Suppressor macrophage treated with lipopolysaccharide for 1 hour (primary cell): ENCODE measurements at regions not wholly inside any gene's neighbourhood (a gene's known extent, or its start where the extent isn't known, plus 50 kb on each side); places are given as distances from the start of the nearest gene placed in this dataset.
"Not testable (repeated sequence)": the region's sequence is repeated elsewhere in the genome, so short reads cannot be mapped to it uniquely, and the experiment has no call there.

Experiments used
- DNase-seq, 3 donors: peaks; one replicate each; pipeline ENCODE4 v3.0.0-alpha.2; 2020 to 2022

DNA sequence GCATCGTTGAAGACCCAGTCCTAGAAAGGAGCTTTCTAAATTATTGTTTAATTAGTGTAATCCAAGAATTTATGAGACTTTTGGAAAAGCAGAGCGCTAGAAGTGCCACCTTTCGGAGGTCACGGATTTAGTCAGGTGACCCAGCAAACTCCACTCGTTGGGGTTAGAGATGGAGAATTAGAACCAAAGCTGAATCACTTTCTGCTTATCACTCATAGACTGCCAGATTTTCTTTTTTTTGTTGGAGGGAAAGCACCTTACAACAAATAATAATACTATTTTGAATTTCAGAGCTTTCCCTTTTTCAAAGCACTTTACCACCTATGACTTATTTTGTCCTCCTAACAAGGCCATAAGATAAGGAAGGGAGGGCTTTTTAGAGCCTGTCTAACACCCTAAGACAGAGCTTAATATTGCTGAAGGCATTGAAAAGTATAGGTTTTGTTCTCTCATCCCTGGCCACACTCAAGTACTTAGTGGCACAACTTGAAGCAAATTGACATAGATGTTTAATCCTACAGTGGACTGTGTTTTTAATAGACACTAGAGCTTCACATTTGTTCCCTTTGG lies 223.2 kb upstream of the PLGLB2 start:
- DNase-seq: not testable (repeated sequence)

DNA sequence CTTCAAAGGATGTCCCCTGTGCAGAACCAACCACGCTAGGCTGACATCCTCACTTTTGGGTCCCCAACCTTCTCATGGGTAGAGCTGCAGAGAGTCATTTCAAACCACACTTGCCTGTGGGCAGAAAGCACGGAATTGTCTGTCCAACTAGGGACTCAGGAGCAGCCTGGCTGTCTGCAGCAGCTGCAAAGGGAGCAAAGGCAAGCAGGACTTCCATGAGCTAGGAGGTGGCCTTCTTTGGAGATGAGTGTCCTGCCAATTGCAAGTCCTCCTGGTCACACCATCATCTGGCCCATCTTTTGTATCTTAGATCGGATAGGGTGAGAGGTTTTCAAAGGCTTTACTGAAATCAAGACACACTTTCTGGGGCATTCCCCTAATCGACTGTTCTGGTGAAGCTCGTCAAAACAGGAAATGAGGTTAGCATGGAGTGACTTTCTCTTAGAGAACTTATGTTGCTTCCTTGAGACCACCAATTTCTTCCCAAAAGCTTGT lies 222.3 kb upstream of the PLGLB2 start:
- DNase-seq: not testable (repeated sequence)

DNA sequence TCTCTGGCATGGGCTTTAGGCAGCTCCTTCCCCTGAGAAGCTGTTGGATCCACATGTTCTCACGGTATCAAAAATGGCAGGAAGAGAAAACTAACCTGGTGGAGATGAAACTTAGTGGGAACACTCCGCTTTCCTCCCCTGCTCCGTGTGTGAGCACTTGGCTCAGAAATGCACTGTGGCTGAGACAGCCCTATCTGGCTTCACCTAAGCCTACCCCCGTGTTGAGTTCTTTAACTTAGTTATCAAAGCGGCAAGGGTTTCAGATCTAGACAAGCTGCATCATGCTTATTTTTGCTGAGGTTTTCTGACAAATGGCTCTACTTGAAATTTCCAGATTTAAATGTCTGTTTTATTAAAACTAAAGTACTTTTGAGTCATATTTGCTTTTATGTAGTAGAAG lies 221.6 kb upstream of the PLGLB2 start:
- not testable (repeated sequence) for DNase-seq

DNA sequence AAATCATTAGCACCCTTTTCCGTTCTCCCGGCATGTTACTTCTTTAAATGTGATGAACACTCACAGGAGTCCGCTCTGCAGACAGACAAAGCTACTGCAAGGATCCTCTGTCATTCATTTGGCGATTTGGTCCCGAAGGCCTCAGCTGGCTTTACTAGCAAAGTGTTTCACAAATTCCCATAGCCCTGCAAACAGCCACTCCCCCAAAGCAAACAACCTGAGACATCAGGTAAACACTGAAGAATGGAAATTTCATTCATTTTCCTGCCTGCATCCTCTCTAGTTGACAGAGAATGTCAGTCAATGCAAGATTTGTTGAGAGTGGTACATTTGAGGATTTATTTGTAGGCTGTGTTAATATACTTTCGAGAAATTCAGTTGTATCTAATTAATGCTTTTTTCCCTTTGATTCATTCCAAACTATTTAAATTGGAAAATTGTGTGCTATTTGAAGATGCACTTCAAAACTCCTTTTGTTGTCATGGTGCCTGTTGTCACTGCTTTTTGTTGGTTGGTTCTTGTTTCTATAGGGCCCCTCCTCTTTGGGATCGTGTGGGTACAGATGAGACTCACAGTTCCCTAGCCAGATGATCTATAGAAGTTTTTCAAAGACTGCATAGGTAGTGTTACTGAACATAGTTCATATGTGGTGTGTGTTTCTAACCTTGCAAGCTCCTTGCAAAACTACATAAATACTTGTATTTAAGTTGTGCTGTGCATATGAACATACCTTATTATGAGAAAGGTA lies 215.7 kb upstream of the PLGLB2 start:
- DNase-seq: peak in 1 of 3 donors; percentile 7

DNA sequence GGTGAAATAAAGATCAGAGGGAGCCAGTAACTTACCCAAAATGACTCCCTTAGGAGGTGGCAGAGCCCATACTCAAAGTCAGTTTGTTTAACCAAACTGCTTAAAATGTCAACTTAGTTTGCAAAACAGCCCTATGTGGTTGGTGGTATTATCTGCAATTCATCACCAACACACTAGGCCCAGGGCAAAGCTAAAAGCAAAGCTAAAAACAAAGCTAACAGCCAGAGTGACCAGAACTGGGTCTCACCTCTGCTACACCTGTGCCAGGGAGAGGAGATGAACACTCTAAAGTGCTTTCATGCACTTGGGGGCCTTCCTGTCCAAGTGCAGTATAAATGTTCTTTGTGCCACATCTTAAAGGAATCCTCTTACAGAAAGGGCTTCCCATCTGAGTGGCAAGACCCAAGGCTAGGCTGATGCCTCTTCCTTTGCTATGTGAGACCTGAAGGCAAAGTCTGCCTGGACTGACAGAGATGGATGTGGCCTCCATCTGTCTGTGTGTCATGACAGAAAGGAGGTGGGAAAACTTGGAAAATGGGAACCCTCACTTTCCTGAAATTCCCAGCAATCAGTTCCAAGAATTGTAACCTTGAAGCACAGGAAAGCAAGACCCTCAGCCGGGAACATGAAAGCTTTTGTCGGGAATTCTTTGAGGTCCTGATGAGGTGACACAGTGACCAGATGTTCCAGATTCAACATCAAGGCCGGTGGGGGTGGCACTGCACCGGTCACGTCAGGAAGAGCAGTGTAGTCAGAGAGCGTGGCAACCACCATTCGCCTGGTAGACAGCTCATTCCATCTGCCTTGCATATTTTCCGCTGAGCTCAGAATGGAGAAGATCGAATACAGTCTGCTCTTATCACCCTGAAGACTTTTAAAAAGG lies 214.3 kb upstream of the PLGLB2 start:
- peak; percentile 76 to 90 (median 82) for DNase-seq

DNA sequence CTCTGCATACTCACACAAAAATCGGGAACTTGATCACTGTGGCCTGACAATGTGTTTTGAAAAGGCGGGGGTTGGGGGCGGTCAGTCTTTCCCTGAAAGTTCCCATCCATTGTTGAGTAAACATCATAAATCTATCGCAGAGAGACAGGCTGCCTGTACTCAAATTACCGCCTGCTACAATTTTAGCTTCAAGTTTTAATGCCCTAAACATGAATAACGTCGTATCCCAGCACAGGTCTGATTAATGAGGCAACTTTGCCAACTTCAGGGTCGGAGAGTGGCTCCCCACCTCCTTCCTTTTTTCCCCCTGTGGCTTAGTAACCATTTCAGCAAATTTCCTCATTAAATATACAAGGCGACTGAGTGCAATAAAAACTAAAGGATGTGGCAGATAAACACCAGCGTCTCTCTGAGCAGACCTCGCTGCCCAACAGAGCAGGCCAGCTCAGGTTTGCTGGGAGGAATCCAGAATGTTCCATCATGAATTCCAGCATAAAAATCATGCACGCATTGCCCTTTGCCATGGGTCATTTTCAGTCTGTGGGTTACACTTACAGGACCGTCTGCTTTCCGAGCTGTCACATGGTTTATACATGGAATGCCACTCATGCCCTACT lies 213.5 kb upstream of the PLGLB2 start:
- not testable (repeated sequence) for DNase-seq

DNA sequence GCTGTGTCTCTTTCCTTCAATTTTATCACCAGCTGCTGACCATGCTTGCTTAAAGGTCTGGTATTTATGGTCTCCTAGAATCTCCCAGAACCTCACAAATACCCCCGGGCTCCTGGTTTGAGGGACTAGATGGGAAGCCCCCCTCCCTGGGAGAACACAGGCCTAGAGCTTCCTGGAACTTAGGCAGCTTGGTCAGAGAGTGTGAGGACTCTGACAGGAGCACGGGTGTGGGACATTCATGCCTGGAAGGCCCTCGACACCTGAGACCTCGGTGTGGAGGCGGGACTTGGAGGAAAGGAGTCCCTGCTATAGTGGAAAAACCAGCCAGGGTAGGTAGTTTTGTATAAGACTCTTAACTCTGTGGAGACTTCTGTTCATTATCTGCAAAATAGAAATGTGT lies 211.5 kb upstream of the PLGLB2 start:
- not testable (repeated sequence) for DNase-seq

DNA sequence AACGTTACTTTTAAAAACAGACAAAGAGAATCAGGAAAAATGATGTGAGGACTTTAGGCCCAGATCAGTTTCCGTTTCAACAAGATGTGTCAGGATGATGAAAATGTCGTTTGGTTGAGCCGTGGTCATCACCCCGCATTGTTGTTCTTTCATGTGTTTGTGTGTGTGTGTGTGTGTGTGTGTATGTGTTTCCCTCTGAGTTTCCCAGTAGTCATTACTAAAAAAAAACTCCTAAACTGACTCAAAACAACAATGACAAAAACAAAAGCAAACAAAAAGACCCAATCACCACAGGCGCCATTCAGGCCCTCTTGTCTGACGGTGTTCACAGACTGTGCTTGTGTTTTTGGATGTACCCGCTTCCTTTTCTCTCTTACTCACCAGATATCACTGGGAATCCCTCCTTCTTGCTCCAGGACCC lies 210.6 kb upstream of the PLGLB2 start:
- peak; percentile 56 to 77 (median 58) for DNase-seq

DNA sequence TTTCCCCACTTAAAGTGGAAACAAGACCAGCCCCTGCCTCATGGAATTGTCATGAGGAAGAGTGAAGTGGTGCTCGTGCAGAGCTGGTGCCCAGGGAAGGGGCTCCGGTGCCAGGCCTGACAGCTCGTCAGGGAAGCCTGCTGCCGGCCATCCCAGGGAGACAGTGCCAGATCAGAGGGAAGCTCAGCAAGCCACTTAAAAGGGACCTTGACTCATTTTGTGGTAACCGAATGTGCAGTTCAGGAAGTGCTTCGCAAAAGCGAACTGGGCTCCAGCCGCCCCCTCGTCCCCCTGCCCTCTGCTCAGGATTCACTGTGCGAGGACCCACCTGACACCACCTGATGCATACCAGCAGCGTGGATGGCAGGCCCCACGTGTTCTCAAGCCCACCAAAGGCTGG lies 209.6 kb upstream of the PLGLB2 start:
- DNase-seq: not testable (repeated sequence)

DNA sequence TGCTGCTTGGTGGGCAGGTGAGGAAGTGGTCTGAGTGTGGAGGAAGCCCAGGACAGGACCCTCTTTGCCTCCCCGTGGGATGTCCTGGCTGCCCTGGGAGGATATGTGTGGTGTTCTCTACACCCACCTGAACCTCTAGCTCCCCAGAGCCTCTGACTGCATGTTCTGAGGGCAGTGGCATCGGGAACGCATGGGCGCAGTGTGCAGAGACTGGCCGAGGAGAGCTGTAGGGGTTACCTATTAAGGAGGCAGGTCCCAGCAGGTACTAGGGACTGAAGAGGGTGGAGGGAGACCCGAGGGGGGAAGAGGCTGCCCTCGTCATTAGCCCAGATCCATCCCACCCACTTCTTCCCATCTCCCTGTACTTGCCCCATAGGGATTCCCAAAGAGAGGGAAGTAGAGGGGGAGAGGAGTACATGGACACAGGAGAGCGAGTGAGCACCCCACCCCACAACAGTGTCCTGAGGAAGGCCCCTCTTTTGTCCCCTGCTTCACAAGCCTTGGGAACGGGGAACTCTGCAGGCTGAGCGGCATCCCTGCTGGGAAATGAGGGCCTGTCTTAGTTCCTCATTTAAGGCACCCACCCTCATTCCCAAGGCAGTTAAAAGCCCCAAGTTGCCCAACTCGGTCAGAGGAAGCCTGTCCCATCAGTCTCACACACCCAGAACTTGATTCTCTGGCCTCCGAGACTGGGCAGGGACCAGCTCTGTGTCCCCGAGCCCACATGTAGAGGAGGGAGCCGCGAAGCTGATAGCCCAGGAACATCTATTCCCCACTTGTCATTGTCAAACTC lies 208.5 kb upstream of the PLGLB2 start:
- DNase-seq: peak; percentile 67 to 90 (median 83)

DNA sequence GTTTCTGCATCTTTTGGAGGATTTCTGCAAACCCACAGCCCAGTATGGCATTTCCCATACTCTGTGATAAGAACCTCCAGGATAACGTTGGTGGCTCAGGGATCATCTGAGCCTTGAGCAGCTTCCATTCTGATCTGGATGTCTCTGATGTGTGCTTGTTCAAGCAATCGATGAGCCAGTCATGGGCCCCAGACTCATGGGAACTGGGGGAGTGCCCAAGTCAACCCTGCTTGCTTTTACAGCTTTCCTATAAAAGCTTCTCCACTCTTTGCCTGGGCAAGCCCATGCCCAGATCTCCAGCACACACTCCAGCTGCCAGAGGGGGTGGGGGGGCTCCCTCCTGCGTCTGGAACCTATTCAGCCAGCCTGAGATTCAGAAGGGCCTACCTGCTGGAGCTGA lies 207.6 kb upstream of the PLGLB2 start:
- peak in 2 of 3 donors; percentile 33 to 41 for DNase-seq

DNA sequence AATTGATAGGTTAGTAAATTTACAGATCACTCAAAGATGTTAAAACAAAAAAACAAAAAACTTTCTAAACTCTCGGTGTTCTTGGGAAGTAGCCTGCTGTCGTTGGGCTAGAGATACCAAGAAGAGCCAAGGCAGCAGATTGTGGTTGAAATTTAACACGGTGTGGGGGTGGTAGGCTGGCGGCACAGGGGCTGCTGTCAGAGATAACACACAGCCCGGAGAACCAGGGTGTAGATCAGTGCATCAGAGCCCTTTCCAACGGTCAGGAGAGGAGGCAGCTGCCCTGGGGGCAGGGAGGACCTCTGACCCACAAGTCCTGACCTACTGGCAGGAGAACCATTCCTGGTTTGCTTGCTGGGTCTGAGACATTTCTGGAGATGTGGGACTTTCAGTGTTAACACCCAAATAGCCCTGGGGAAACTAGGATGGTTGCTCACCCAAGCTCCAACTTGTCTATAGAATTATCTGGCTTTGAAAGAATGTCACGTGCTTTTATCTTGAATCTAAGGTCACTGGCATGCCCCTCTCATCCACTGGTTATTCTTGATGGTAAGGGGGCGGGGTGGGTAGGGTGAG lies 205.2 kb upstream of the PLGLB2 start:
- not testable (repeated sequence) for DNase-seq

DNA sequence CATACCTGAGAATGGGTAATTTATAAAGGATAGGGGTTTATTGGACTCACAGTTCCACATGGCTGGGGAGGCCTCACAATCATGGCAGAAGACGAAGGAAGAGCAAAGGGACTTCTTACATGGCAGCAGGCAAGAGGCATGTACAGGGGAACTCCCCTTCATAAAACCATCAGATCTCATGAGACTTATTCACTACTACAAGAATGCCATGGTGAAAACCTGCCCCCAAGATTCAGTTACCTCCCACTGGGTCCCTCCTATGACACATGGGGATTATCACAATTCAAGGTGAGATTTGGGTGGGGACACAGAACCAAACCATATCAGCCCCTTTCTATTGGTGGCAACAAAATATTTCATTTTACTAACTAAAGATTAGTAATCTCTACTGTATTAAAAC lies 204.1 kb upstream of the PLGLB2 start:
- not testable (repeated sequence) for DNase-seq

DNA sequence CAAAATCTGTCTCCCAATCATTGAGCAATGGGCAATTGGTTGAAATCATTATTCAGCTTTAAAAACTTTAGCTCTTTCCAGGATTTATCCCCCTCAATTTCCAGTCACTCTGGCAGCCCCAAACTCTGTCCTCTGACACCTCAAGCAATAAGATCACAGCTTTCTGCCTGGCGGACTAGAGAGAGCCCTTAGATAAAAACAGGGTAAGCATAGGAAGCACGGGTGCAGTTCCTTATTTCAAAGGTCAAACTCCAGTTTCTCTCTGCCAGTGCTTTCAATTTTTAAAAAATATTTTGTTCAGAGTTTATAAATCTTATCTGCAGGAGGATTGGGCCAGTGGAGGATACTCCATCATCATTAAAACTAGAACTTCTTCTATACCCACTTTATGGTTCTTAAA lies 200.8 kb upstream of the PLGLB2 start:
- DNase-seq: peak in 2 of 3 donors; percentile 8 to 18

DNA sequence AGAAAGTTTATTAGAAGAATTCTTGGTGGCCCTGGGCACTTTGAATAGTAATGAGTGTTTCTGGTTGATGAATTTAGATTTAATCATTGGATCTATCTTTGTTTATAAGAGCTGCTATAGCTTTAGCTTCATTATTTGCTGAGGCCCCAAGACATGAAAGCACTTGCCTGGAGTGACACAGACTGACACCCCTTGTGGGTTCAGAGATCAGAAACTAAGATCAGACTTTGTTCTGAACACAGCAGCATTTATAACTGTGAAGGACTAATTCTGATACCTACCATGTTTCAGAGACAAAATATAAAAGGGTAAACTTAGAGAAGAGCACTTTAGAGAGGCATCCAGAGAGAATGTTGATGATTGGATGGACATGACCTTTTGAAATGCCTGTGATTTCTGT lies 199.9 kb upstream of the PLGLB2 start:
- not testable (repeated sequence) for DNase-seq

DNA sequence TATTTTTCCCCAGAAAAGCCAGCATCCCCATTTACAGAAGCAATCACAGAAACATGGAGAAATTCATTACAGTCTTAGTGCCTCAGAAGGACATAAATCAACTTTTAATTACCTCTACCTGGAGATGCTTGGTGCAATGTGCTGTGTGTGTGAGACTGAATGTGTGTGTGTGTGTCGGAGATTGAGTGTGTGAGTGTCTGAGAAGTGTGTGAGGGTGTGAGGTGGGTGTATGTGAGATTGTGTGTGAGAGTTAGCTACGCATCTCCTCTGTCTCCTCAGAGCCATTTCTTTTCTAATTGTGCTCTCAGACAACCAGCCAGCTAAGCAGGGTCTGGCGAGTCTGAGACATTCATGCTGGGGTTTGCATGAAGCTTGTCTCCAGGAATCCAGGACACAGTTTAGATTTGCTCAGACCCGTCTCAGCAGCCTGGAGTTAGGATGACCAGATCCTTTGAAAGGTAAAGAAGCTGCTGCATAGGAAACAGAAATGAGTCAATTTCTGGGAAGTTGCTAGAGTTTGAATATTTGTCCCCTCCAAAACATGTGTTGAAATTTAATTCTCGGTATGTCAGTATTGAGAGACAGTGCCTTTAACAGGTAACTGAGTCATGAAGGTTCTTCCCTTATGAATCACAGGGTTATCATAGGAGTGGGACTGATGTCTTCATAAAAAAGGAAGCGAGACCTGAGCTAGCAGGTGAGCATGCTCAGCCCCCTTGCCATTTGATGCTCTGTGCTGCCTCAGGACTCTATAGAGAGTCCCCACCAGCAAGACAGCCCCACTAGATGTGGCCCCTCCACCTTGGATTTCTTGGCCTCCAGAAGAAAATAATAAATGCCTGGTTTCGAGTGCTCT lies 199.0 kb upstream of the PLGLB2 start:
- not testable (repeated sequence) for DNase-seq

DNA sequence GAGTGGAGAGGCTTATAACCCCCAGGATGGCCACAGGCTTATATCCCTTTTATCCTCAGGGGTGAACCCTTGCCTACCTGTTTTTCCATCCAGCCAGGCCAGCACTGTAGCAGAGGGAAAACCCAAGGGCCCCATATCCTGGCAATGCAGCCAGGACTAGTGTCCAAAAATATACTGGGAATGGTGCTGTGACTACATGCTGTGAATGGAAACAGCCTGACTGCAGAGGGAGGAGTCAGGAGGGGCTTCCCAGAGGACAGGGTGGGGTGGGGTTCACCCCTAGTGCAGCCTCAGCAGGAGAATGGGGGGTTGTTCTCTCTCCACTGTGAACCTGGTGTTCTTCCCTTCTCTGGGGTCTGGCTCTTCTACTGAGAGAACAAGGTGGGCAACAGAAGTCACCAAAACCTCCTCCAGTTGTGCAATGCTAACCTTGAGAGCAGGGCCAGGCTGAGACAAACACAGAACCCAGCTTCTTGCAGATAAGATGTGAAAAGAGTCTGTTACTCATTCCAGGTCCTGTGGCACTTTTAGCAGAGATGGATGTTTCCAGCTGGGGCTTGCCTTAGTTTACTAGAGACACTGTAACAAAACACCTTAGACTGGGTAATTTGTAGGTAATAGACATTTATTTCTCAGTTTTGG lies 198.2 kb upstream of the PLGLB2 start:
- not testable (repeated sequence) for DNase-seq

DNA sequence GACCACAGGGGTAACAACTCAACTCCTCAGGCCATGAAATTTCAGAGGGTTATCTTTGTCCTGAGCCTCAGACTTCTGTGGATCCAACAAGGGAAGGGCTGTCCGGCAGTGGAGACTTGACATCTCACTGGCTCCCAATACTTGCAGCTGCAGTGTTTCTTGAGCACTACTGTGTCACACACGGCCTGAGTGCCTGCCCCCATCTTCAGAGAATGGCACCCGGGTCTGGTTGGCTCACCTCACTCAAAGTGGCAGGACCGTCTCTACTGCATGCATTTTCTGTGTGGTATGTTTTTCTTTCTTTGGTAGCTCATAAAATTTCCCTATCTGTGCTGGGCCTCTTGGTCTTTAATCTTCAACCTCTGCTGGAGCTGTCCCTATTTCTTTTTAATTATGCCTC lies 193.2 kb upstream of the PLGLB2 start:
- not testable (repeated sequence) for DNase-seq

DNA sequence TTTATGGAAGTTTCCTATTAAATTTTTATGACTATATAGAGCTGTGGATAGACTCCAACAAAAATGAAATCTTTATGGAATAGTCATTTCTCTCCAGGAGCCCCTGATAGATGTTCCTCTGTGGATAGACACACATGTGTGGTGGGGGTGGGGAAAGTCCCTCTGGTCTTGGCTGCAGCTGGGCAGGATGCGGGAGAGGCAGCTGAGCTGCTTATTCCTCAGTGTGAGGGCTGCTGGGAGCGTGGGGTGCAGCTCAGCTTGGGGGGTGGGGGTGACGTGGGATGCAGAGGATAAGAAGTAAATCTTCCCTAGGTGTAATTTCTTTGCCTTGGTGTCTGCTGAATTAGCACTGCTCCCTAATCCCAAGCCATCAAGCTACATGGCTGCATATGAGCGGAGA lies 192.8 kb upstream of the PLGLB2 start:
- DNase-seq: peak in 2 of 3 donors; percentile 12 to 17

DNA sequence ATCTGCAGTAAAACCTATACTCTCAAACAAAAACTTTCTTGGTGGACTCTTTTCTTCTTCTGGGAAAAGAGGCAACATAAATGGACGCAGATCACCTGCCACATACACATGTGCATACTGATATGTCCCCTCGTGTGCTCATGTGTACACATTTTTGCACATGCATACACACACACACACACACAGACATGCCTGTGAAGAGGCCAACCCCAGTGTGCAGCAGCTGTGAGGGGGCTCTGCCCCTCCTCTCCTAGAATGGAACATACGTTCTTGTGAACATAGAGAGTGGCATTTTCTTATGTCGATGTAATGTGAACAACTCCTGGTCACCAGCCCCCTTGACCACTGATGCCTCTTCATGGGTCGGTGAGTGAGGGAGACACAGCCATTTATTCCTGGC lies 188.9 kb upstream of the PLGLB2 start:
- not testable (repeated sequence) for DNase-seq
